Epithelial cell of esophagus (primary cell): ENCODE measurements at regions not wholly inside any gene's neighbourhood (a gene's known extent, or its start where the extent isn't known, plus 50 kb on each side); places are given as distances from the start of the nearest gene placed in this dataset.

Experiments
- DNase-seq: peaks from one replicate; pipeline ENCODE4 v3.0.0; 2010; ENCODE audit warnings: low read depth
- H3K4me3 ChIP-seq: 2 replicates; pipeline ENCODE4 v1.5.1; 2011; ENCODE audit warnings: mild to moderate bottlenecking, low read length, control low read depth
- CTCF ChIP-seq: IDR thresholded peaks from 2 replicates; pipeline ENCODE4 v1.5.1; 2011; ENCODE audit warnings: low read depth, mild to moderate bottlenecking, low read length, control low read depth, inconsistent platforms; ENCODE audit not compliant: insufficient read depth; ENCODE audit errors: missing control alignments

GRCh38 chr10:117731121-117731791, 188.7 kb downstream of the EMX2 start:
- H3K4me3 ChIP-seq: no peak overlapping the region
- TF ChIP-seq CTCF: no peak
- DNase-seq: no peak

GRCh38 chr10:117734731-117735405, 192.3 kb downstream of the EMX2 start:
- no peak overlapping the region for H3K4me3 ChIP-seq
- no peak for TF ChIP-seq CTCF
- DNase-seq: no peak

- no peak overlapping the region for H3K4me3 ChIP-seq
These were observed 194.1 kb downstream of the EMX2 start for GRCh38 chr10:117736655-117737054.

GRCh38 chr10:117740088-117740487, 197.5 kb downstream of the EMX2 start:
- DNase-seq: no peak
- no peak for TF ChIP-seq CTCF
- H3K4me3 ChIP-seq: no peak overlapping the region

More at GRCh38 chr10:117736655-117737054, 194.1 kb downstream of the EMX2 start:
- TF ChIP-seq CTCF: no peak
- DNase-seq: no peak

- H3K4me3 ChIP-seq: no peak overlapping the region
- DNase-seq: no peak
- no peak for TF ChIP-seq CTCF
These were observed 198.2 kb downstream of the EMX2 start for GRCh38 chr10:117740691-117741222.

GRCh38 chr10:117741524-117741923, 199.0 kb downstream of the EMX2 start:
- TF ChIP-seq CTCF: peak; percentile 25

GRCh38 chr10:117743509-117743908, 201.0 kb downstream of the EMX2 start:
- H3K4me3 ChIP-seq: no peak overlapping the region
- no peak for DNase-seq
- TF ChIP-seq CTCF: no peak

More at GRCh38 chr10:117741524-117741923, 199.0 kb downstream of the EMX2 start:
- DNase-seq: no peak
- no peak overlapping the region for H3K4me3 ChIP-seq
